ENCODE measurements at regions not wholly inside any gene's neighbourhood (a gene's known extent, or its start where the extent isn't known, plus 50 kb on each side); places are given as distances from the start of the nearest gene placed in this dataset.

DNA sequence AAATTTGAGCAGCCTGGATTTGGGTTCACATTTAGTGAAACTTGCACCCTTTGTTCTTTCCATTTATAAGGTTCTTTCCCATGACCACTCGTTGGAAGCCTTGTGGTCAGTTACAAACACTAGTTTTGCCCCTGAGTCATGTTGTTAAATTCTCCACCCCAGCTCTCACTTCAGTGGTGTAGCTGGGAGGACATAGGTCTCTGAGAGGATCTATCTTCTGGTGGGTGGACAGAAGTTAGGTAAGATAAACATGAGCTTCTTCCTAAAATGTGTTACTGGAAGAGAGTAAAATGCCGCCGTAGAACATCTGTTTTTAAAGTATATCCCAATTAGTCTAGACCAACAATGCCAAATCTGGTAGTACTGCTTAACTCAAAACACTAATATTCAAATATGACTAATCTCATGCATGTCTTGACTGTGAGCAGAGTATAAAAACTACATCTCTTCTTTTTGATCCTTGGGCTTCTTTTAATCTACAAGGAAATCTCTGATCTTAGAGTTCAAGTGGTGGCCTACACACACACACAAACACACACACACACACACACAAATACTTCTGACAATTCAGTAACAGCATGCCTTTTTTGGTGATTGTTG lies 162.6 kb upstream of the FN1 start (continued):
- TF ChIP-seq CHAMP1 (IDR thresholded peaks at IDR 0.05) (no peak), HMBOX1 (IDR thresholded peaks at IDR 0.05) (peak; percentile 76), SETDB1 (IDR thresholded peaks at IDR 0.05; ENCODE audit: low read length) (no peak), MEIS2 (IDR thresholded peaks at IDR 0.05; ENCODE audit: partially characterized antibody) (peak; percentile 46), CREB1 (IDR thresholded peaks at IDR 0.05) (no peak), CREB1 (CRISPR knock-in tag; IDR thresholded peaks at IDR 0.05) (no peak), STAT6 (CRISPR knock-in tag; IDR thresholded peaks at IDR 0.05) (no peak), IRF9 (tag; IDR thresholded peaks at IDR 0.05) (no peak), NR2F6 (CRISPR knock-in tag; IDR thresholded peaks at IDR 0.05) (no peak), POLR2AphosphoS2 (IDR thresholded peaks at IDR 0.05; ENCODE audit: low read length) (no peak), RAD51 (IDR thresholded peaks at IDR 0.05; ENCODE audit: borderline replicate concordance, low read depth) (no peak), FOXM1 (IDR thresholded peaks at IDR 0.05; ENCODE audit: low read depth) (0 out of 2 replicates have a peak, but pooled peaks have one; percentile 27), FOXM1 (CRISPR knock-in tag; IDR thresholded peaks at IDR 0.05; ENCODE audit: low read depth) (no peak), RHOXF2B (CRISPR knock-in tag; conservative IDR thresholded peaks at IDR 0.05) (no peak), POLR3A (IDR thresholded peaks at IDR 0.05; ENCODE audit: borderline replicate concordance, extremely low read depth, insufficient read depth, insufficient read length) (no peak)
- TF ChIP-seq, protein P1, sequence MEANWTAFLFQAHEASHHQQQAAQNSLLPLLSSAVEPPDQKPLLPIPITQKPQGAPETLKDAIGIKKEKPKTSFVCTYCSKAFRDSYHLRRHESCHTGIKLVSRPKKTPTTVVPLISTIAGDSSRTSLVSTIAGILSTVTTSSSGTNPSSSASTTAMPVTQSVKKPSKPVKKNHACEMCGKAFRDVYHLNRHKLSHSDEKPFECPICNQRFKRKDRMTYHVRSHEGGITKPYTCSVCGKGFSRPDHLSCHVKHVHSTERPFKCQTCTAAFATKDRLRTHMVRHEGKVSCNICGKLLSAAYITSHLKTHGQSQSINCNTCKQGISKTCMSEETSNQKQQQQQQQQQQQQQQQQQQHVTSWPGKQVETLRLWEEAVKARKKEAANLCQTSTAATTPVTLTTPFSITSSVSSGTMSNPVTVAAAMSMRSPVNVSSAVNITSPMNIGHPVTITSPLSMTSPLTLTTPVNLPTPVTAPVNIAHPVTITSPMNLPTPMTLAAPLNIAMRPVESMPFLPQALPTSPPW (CRISPR knock-in tag; IDR thresholded peaks at IDR 0.05): peak; percentile 15; the same call in 1 of the 2 replicates
- TF ChIP-seq, protein P2, sequence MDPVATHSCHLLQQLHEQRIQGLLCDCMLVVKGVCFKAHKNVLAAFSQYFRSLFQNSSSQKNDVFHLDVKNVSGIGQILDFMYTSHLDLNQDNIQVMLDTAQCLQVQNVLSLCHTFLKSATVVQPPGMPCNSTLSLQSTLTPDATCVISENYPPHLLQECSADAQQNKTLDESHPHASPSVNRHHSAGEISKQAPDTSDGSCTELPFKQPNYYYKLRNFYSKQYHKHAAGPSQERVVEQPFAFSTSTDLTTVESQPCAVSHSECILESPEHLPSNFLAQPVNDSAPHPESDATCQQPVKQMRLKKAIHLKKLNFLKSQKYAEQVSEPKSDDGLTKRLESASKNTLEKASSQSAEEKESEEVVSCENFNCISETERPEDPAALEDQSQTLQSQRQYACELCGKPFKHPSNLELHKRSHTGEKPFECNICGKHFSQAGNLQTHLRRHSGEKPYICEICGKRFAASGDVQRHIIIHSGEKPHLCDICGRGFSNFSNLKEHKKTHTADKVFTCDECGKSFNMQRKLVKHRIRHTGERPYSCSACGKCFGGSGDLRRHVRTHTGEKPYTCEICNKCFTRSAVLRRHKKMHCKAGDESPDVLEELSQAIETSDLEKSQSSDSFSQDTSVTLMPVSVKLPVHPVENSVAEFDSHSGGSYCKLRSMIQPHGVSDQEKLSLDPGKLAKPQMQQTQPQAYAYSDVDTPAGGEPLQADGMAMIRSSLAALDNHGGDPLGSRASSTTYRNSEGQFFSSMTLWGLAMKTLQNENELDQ (CRISPR knock-in tag; IDR thresholded peaks at IDR 0.05; ENCODE audit: borderline replicate concordance): no peak
